NCI-H748 (cell line): ENCODE measurements at regions not wholly inside any gene's neighbourhood (a gene's known extent, or its start where the extent isn't known, plus 50 kb on each side); places are given as distances from the start of the nearest gene placed in this dataset.

Experiments
- DNase-seq: peaks from one replicate; lab custom pipeline; 2025; ENCODE audit not compliant: unreplicated experiment; lab: John Stamatoyannopoulos, UW

DNA sequence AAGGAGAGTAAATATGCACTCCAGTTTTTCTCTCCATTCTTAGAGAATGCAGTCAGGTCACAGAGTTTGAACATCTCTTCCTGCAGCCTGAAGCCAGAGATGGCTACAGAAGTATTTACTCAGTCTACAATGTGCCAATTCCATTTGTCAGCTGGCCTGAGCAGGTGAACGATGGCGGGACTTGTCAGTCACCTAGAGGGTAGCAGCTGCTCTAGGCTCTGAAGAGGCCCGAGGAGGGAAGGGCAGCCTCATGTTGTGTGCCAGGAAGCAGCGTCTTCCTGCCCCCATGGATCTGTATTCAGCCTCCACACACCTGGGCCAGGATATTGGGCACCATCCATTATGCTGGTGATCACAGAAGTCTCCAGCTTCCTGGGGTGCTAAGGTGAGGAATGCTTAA lies 316.7 kb upstream of the CHAC2 start:
- peak; percentile 80 for DNase-seq

DNA sequence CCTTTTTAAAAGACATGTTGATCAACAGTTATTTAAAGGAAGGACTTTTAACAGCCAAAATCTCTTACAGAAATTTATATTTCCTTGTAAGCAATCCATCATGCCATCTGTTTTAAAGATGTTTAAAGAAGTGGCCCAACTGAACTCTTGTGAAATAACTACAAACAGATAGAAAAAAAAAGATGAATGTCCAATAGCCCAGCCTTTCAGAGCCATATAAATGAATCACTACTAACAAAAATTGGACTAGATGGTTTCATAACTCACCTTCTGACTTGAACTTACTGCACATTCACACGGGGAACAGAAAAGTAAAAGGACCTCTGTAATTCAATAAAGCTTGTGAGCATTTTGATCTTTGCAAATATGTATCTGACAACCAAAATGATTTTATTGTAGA lies 319.0 kb upstream of the CHAC2 start:
- DNase-seq: no peak

DNA sequence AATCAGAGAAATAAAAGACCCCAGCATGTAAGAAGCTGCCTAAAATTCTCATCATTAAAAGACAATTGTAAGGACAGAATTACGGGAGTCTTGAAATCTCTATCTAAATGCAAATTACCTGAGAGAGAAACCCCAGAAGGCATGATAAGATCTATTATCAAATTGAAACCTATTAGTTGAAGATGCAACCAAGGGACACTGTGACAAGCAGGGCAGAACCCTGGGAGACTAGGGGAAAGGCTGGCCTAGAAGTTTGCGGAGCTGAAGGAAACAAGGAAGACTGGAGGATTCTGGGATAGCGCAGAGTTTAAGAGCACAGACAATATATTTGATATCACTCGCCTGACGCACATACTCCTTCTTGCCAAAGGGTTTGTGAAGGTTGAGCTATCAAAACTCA lies 319.5 kb upstream of the CHAC2 start:
- no peak for DNase-seq

DNA sequence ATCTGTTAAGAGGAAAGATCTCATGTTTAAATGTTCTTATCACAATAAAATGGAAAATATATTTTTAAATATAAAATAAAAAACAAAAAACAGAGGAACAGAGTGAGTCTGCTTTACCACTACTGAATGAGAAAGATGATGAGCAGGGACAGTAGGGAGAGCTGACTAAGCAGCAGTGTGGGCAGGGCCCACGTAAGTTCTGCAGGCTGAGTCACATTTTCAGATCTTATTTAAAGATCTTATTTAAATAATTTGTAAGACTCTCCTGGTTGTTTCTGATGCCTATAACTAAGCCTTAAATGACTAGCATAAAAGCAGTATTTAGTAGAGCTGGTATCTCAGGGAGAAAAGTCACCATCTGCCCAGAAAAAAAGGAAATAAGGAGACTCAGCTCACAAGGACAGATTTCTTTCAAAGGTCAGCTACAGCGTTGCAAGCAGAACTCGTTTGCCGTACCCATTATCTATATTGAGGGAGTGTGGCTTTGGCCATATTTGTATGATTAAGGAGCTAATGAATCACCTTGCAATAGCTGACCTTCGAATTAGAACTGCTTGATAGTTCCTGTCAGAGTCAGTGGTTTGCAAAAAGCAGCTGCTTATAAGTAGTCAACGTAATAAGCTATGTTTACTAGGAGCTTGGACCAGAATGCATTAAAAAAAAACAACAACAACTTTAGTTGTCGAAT lies 322.1 kb upstream of the CHAC2 start:
- DNase-seq: no peak

DNA sequence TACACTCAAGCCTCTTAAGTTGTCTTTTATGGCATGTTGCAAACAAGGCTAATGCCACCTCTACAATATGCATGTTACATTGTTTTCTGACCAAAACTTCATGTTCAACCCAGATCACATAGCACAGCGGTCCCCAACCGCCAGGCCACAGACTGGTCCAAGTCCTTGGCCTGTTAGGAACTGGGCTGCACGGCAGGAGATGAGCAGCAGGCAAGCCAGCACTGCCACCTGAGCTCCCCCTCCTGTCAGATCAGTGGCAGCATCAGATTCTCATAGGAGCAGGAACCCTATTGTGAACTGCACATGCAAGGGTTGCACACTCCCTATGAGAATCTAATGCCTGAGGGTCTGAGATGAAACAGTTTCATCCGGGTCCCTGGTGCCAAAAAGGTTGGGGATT lies 324.8 kb upstream of the CHAC2 start:
- peak; percentile 21 for DNase-seq

DNA sequence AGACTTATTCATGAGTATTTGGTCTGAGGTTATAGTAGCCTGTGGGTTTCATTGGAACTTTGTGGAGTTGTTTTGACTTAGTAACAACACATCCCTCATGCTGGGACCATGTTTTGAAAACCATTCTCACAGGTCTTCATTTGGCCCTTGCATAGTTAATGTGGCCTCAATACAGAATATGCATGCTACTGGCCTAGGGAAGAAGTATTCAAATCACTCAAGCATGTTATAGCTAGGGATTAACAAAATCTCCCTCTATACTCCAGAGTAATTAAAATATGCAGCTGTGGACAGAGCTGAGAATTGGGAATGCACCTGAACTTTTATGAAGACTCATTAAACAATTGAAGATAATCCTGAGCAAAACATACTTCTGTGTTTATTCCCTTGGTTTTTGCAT lies 325.5 kb upstream of the CHAC2 start:
- no peak for DNase-seq

DNA sequence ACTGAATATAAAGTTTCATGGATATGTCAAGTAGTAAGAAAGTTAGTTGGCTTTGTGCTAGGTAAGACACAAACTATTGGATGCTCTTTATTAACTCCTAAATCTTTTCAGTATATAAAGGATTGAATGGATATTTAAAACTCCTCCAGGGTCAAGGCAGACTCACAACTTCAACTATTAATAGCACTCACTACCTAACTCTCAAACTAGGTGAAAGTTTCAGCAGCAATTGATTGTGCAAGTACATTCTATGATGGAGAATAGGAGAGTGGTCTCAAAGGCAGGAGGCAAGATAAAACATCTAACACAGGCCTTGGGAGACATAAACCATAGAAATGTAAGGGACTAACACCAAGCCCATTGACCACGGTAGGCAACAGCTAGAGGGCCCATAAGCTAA lies 328.9 kb upstream of the CHAC2 start:
- DNase-seq: no peak

DNA sequence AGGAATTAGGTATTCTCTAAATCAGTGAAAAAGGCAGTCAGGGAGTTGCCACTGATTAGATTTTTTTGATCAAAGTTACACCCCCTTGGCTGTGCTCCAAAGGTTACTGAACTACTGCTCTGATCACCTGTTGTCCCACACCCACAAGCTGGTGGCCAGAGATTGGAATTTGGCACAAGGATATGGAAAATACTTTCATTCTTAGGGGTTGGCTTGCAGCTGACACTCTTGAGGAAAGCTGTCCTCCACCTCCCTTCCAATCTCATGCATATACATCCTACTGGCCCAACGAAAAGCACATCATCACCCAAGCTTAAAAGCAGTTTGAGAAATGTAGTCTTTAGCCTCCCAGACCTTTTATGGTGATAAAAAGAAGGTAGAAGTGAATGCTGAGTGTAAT lies 329.5 kb upstream of the CHAC2 start:
- no peak for DNase-seq

DNA sequence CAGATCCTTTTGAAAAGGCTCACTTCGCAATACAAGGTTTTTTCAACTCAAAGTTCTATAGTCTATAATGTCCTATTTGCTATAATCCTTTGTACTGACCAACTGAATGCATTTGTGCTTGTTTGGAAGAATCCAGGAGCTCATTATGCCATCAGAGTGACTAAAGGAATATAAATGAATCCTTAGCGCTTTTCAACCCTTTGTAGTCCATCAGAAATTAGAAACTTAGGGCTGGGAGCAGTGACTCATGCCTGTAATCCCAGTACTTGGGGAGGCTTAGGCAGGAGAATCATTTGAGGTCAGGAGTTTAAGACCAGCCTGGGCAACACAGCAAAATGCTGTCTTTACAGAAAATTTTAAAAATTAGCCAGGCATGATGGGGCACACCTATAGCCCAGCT lies 330.2 kb upstream of the CHAC2 start:
- DNase-seq: no peak

DNA sequence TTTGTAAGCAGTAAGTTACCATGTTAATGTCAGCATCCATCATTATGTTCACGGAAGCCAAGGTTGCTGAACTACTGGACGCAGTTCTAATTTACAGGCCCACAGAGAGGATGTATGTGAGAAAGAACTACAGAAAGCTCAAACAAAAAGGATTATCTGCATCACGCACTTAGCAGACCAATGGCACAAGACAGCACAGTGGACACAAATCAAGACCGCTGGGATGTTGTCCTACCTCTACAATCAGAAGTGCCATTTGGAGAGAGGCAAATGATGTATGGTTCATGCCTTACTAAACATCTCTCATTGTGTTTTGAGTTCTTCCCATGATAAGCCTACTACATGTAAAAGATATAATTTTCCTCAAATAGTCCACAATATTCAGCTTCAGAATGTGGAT lies 330.7 kb upstream of the CHAC2 start:
- no peak for DNase-seq

DNA sequence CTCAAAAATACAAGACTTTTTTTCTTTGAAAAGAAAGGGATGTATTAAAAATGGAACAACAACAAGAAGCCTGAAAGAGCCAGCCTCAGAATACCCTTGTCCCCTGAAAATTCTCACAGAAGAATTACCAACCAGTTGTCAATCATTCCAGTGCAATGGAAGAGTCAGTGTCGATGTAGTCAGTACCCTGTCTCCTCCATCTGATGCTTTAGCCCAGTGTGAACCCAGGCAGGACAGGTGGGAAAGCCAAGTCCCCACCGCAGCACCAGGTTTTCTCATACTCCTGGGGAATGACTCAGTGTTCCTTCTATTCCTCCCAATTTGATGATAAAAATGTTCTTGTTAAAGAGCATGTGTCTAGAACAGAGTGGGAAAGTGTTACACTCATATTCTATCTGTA lies 332.0 kb upstream of the CHAC2 start:
- no peak for DNase-seq

DNA sequence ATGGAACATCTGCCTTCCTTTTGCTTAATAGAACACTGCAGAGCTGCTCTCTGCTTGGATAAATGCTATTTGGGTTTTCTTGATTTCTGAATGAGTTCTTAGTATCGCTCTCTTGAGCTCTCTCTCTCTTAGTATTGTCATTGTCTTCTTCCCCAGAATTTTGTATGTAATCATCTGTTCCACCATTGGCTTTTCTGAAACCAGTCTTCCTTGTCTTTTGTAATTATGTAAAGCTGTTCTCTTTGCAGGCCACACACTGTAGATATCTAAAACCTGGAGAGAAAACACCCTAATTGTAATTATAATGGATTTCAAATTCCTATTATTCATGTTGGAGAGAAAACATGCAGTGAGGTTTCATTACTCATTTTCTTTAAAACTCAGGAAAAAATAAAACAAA lies 333.1 kb upstream of the CHAC2 start:
- no peak for DNase-seq

DNA sequence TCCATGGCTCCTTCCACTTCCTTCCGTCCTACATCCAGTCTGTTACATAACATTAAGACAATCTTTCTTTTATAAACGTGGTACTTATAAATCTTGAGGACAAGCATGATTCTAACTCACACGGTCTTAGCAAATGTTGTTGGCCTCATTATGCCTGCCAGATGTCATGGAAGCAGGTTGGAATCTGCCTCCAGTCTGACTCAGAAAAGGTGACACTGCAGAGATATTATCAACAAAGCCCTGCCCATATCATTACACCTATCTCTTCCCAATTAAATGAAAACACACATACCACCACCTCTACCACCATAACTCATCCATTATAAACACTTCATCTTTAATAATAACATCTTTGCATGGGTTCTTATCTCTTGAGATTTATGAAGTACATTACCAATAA lies 334.7 kb upstream of the CHAC2 start:
- DNase-seq: no peak

DNA sequence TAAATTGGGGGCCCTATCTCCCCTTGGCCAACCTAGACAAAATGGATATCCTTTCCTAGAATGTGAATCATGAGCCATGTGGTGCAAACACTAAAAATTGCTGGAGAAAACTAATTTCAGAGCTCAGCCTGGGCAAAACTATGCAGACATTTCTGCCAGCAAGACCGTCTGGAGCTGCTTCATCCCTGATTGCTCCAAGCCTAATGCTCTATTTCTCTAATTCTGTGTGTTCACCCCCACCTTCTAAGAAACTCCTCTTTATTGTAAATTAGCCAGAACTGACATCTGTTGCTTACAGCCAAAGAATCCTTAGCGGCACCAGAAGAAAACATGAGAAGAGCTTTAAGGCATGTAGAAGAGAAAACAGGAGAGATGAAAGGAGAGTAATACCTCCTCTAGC lies 337.7 kb upstream of the CHAC2 start:
- no peak for DNase-seq

DNA sequence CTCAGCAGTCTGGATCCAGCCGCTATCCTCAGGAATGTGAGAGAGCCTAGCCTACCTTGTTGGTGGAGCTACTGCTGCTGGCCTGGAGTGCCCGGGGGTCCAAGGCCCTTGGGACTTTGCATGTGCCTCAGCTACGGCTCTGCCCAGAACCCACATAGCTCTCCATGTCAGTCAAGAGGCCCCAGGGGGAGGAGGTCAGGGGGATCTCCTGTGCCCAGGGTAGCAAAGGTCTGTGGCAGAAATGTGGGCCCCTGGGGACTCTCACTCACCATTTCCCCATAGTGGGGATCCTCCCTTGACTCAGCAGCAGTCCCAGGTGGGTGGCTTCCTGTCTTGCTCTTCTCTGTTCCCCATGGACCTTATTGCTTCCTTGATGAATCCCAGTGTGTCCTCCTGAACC lies 342.7 kb upstream of the CHAC2 start:
- no peak for DNase-seq

DNA sequence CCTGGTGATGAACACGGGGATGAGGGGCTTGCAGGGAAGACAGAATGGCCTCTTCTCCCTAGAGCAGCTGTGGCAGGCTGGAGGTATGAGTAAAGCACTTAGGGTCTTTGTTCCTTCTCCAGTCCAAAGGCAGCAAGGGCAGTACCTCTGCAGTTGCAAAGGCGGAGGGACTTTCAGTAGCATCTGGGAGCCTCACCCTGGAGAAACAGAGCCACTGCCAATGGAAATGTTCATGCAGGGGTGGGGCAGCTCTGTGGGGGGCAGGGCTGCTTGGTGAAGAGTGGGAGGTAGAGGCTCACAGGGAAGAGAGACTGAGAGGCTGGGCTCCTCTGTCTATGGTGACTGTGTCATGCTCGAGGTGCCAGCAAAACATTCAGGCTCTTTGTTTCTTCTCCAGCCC lies 344.1 kb upstream of the CHAC2 start:
- no peak for DNase-seq

DNA sequence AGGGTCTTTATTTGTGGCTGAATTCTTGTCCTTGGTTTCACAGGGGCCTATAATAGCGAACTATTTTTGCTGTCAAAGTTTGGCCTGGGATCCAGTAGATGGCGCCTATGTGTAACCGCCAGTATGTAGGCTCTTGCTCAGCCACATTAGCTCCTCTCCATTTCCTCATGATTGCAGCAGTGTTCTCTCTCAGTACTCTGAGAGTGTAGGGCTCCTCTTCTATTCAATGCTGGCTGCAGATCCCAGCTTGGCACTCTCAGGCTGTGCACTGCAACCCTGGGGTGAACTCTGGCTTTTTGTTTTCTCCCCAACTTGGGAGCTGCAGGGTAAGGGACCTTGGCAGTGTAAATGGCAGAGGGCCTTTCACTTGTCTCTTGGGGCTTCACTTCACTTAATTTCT lies 344.6 kb upstream of the CHAC2 start:
- peak; percentile 41 for DNase-seq

DNA sequence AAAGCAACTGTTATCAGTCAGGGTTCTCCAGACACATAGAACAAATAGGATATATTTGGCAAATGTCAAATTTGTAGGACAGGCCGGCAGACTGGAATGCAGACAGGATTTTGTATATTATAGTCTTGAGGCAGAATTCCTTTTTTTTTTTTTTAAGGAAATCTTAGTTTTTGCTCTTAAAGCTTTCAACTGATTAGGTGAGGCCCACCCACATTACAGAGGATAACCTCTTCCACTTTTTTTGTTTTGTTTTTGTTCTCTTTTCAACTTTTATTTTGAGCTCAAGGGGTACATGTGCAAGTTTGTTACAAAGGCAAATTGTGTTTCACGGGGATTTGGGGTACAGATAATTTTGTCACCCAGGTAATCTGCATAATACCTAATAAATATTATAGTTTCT lies 350.2 kb upstream of the CHAC2 start:
- no peak for DNase-seq

DNA sequence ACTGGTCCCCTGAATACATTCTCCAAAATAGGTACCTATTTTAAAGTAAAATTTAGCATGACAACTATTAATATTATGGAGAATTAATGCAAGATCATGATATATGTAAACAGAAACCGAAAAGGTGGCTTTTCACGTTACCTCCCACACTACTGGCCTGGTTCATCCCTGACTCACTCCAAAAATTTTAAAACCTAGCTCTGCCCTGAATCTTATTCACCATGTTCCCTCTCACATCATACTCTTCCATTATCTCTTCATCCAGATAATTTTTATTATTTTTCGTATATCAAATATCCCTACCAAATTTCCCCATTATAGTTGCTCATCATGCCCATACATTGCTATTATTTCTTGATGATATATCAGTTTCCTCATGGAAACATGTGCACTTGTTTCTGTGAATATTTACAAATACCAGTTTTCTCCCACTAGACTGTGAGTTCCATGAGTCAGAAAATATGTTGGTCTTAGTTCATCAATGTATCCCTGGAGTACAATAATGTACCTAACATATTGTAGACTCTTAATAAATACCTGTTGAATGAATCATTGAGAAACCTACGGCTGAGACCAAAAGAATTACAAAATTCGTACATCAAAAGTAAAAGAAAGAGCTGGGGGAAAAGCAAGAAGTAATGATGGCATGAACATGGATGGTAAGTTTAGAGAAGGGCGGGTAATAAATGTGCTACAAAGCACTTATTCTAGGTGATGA lies 360.1 kb upstream of the CHAC2 start:
- DNase-seq: no peak

DNA sequence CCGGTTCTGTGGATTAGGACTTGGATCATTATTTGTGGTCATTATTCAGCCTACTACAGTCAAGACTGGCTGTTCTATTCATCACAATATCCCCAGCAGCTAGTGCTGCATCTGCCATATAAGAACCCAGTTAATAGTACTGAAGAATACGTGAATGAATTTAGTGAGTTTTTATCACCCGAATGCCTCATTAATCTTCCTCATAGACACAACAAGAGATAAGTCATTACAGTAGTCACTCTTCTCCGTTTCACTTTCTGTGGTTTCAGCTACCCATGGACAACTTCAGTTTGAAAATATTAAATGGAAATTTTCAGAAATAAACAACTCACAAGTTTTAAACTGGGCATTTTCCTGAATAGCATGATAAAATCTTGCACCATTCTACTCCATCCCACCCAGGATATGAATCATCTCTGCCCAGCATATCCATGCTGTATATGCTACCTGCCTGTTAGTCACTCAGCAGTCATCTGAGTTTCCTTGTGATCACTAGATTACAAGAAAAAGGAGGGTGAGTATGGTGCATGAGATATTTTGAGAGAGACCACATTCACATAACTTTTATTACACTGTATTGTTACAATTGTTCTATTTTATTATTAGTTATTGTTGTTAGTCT lies 363.7 kb upstream of the CHAC2 start:
- DNase-seq: no peak

DNA sequence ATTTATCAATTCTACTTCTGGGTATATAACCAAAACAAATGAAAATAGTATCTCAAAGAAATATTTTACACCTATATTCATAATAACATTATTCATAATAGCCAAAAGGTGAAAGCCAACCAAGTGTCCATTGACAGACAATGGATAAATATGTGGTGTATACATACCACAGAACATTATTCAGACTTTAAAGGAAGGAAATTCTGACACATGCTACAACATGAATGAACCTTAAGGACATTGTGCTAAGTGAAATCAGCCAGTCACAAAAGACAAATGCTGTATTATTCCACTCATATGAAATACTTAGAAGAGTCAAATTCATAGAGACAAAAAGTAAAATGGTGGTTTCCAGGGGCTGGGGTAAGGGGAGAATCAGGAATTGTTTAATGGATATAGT lies 370.5 kb upstream of the CHAC2 start:
- no peak for DNase-seq

DNA sequence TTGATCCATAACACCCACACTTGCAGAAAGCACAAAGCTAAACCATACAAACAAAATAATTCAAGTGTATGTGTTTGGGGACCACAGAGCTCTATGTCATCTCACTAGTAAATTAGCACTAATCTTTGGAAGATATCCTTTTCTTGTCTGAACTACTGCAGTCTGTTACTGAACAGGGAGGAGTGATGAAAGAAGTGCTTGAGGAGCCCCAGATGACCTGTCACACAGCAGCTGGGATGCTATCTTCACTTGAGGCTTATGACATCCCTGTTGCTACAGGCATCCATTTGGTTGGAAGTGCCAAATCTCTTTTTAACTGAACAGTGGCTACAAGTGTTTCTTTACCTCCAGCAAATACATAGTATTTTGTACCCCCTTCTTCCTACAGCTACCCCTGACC lies 386.3 kb upstream of the CHAC2 start:
- no peak for DNase-seq

DNA sequence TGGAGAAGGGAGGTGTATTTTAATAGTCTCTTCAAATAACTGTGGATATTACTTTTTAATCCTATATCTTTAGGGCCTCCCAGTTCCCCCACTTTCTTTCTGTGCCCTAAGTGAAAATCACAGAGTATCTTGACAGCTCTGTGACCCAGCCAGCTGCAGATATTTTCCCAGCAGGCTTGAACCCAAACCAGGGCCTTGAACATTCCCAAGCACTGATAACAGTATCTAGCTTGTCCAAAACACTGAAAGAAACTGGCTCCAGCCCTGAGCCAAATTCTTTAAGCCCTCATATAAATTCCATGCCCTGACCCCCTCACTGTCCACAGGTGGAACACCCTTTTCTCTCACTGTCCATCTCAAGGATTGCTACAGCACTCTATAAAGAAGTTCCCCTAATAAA lies 388.1 kb upstream of the CHAC2 start:
- no peak for DNase-seq
